ENCODE measurements at regions not wholly inside any gene's neighbourhood (a gene's known extent, or its start where the extent isn't known, plus 50 kb on each side); places are given as distances from the start of the nearest gene placed in this dataset.
"Not testable (repeated sequence)": the region's sequence is repeated elsewhere in the genome, so short reads cannot be mapped to it uniquely, and the experiment has no call there.

DNA sequence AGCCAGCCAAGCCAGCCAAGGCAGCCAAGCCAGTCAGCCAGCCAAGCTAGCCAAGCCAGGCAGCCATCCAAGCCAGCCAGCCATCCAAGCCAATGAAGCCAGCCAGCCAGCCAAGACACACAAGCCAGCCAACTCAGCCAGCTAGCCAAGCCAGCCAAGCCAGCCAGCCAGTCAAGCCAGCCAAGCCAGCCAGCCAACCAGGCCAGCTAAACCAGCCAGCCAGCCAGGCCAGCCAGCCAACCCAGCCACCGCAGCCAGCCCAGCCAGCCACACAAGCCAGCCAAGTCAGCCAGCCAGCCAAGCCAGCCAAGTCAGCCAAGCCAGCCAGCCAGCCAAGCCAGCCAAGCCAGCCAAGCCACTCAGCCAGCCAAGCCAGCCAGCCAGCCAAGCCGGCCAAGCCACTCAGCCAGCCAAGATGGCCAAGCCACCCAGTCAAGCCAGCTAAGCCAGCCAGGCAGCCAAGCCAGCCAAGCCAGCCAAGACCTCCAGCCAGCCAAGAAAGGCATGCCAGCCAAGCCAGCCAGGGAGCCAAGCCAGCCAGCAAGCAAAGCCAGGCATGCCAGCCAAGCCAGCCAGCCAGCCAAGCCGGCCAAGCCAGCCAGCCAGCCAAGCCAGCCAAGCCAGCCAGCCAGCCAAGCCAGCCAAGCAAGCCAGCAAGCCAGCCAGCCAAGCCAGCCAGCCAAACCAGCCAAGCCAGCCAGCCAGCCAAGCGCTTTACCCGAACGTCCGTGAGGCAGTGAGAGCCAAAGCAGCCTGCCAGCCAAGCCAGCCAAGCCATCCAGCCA lies 335.7 kb upstream of the PLGLB2 start:
- not testable (repeated sequence) for TF ChIP-seq KDM5A (IDR thresholded peaks at IDR 0.05)
- TF ChIP-seq, protein P1, sequence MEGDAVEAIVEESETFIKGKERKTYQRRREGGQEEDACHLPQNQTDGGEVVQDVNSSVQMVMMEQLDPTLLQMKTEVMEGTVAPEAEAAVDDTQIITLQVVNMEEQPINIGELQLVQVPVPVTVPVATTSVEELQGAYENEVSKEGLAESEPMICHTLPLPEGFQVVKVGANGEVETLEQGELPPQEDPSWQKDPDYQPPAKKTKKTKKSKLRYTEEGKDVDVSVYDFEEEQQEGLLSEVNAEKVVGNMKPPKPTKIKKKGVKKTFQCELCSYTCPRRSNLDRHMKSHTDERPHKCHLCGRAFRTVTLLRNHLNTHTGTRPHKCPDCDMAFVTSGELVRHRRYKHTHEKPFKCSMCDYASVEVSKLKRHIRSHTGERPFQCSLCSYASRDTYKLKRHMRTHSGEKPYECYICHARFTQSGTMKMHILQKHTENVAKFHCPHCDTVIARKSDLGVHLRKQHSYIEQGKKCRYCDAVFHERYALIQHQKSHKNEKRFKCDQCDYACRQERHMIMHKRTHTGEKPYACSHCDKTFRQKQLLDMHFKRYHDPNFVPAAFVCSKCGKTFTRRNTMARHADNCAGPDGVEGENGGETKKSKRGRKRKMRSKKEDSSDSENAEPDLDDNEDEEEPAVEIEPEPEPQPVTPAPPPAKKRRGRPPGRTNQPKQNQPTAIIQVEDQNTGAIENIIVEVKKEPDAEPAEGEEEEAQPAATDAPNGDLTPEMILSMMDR (IDR thresholded peaks at IDR 0.05), result not testable (repeated sequence)
